GM20431 (cell line): ENCODE measurements at regions not wholly inside any gene's neighbourhood (a gene's known extent, or its start where the extent isn't known, plus 50 kb on each side); places are given as distances from the start of the nearest gene placed in this dataset.

ENCODE experiments used
- in situ Hi-C: fragments of 300-500 bp; cut with MseI, MboI; formaldehyde crosslinking; loops from one replicate; pipeline ENCODE4 v1.15.0; 2020; ENCODE audit warnings: low sequenced_read_pairs; ENCODE audit not compliant: unreplicated experiment

GRCh38 chr20:12597551-12597950 lies 411.2 kb upstream of the SPTLC3 start:
- in situ Hi-C loops = no loop called here

DNA sequence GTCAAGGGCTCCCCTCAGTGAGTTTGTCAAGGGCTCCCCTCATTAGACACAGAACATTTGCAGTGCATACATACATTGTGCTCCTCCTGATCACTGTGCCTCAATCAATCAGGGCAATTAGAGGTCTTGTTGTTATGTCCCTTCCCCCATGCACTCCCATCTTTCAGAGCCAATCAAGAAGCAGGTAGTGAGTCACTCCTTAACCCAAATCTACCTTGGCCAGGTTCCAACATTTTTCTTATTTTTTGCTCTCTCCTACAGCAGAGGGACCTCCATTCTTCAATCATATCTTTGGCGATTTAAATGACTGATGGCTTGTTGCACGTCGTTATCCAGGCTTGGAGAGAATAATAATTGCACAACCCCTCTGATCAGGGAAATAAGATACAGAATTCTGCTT lies 409.9 kb upstream of the SPTLC3 start:
- in situ Hi-C loops = no loop called here

GRCh38 chr20:12599494-12599893 lies 409.3 kb upstream of the SPTLC3 start:
- in situ Hi-C loops = no loop called here

DNA sequence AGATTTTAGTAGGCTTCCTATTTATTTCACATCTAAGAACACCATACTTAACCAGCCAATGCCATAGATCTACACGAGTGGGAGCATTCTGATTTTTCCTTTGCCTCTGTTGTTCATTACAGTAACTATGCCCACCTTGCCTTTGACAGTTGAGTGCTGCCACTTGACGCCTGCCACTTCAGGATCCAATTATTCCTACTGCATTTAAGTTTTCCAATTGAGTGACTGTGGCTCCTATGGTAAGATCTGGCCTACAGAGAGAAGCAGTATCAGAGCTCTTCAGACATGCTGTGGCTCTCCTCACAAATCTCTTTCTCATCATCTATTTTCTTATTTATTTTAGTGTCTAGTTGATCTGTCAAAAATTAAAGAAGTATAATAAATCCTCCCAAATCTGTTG lies 403.0 kb upstream of the SPTLC3 start:
- in situ Hi-C loops = no loop called here

GRCh38 chr20:12610871-12611270 lies 397.9 kb upstream of the SPTLC3 start:
- in situ Hi-C loops = no loop called here

- in situ Hi-C loops = no loop called here
These were observed 394.0 kb upstream of the SPTLC3 start for GRCh38 chr20:12614764-12615163.

DNA sequence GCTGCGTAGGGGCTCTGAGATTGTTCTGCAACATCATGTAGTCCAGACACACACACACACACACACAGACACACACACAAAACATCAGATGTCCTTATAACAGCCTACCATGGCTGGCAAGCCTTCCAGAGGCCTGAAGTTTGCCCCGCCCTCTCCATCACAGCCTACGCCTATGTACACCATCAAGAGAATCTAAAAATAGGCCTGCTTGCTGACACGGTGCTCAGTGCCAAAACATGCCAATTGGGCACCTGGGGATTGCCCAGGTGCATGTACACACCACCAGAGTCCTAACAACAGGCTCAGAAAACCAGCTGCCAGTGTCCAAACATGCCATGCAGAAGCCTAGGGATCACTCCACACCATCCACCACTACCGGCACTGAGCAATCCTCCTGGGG lies 391.7 kb upstream of the SPTLC3 start:
- in situ Hi-C loops = no loop called here

DNA sequence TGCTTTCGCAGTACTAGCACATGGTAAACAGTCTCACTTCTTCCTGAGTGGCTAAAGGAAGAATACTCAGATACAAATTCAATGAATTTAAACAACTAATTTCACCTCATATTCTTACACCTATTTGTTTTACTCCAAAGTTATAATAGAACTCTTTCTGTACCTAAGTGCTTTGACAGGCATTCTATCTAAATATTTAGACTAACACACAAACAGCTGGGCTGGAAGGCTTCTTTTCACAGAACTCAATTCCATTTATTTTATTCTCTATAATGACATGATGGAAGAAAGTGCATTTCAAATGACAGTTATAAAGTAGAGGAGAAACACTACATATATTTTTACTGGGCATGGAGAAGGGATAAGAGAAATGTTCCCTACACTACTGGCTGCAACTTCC lies 384.9 kb upstream of the SPTLC3 start:
- in situ Hi-C loops = no loop called here

GRCh38 chr20:12627485-12627884 lies 381.3 kb upstream of the SPTLC3 start:
- in situ Hi-C loops = no loop called here

GRCh38 chr20:12638633-12639312 lies 370.0 kb upstream of the SPTLC3 start:
- in situ Hi-C loops = no loop called here

- in situ Hi-C loops = no loop called here
These were observed 368.5 kb upstream of the SPTLC3 start for GRCh38 chr20:12640251-12640650.

DNA sequence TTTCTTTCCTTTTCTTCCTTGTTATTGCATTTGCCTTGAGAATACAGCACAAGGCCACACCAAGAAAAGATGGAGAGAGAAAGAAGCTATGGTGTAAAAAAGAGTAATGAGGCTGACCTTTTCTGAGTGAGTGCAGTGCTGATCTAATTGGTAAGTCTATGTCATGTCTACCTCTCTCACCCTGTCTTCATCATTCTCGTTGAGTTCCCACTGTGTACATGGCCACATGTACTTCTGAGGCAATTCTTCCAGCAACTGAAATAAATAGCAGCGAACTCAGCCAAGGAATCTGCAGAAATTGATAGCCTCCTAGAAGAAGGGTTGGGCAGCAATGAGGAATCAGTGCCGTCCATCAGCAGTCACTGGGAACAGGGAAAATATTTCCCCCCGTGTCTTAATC lies 367.2 kb upstream of the SPTLC3 start:
- in situ Hi-C loops = no loop called here

DNA sequence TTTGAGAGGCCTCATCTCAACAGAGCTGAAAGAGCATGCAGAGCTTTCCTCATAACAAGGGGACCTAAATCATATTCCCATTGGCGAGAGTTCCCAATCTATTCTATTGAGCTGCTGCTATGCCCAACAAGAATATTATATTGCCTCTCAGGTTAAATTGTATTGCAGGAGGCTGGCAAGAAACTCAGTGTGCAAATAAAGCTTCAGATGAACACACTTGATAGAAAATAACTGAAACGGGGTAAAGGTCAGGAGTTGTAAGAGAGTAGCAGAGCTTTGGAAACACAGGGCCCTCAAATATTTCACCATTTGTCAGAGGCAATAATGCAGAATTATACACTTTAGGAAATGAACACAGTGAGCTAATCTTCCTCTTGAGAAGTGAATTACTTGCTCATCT lies 364.3 kb upstream of the SPTLC3 start:
- in situ Hi-C loops = no loop called here

GRCh38 chr20:12649234-12649633 lies 359.5 kb upstream of the SPTLC3 start:
- in situ Hi-C loops = no loop called here

- in situ Hi-C loops = no loop called here
These were observed 355.1 kb upstream of the SPTLC3 start for GRCh38 chr20:12653642-12654041.

DNA sequence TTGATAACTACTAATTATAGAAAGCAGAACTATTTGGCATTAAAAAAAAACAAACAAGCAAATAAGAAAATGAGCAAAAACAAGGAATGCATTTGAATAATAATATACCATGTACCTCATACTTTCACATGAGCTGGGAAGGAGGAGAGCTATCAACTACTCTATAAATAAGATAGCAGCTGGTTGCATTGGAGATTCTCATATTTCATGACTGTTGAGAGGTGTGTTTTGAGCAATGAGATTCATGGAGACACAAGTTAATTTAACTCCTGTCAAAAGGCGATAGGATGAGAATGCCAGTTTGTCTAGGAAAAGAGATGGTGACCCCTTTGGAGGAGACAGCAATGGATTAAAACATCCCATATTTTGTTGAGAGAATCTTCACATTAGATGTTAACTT lies 348.8 kb upstream of the SPTLC3 start:
- in situ Hi-C loops = no loop called here

DNA sequence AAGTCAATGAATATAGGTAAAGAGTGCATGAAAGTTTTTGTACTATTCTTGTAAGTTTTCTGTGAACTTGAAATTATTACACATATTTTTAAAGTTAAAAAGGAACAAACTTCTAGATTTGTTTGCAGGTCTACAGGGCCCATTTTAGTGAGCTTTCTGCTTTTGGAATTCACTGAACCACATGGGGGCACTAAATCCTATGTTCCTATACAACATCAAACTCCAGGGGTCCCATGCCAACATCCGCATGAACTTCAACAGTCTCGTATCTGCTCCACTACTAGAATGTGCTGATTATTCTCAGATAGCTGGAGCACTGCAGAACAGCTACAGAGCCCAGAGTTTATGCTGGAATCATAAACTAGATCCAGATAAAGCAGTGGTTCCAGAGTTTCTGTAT lies 347.9 kb upstream of the SPTLC3 start:
- in situ Hi-C loops = no loop called here

DNA sequence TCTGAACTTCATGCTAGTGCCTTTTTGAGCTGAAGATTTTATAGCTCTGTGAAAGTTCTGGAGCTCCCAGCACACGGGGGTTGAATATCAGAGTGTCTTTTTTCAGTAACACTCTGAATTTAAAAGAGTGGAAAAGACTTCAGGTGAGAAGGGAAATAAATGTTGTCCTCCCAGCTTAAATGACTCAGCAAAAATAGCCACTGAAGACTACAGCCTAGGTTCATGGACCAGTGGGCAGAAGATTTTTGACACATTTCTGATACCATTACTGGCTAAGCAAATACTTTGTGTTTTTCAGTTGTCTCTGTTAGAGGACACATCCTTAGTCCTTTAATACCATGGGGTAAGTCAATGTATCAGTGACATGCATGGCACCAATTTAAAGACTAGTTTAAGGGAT lies 338.5 kb upstream of the SPTLC3 start:
- in situ Hi-C loops = no loop called here

DNA sequence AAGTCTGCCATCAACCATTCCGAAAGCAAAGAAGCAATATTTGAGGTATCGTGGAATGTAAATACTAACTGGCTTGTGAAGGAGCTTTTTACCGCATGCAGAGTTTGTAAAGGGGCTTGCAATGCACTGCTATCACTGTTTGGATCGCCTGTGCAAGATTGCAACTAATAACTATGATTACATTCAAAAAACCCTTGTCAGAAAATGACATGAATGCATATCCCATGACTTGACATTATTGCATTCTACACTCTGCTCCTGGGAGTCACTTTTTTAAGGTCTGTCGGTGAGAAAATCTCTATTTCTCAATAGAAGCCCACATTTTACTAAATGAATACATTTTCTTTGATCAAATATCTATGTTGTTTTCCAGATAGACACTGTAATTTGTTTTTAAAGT lies 335.4 kb upstream of the SPTLC3 start:
- in situ Hi-C loops = no loop called here

DNA sequence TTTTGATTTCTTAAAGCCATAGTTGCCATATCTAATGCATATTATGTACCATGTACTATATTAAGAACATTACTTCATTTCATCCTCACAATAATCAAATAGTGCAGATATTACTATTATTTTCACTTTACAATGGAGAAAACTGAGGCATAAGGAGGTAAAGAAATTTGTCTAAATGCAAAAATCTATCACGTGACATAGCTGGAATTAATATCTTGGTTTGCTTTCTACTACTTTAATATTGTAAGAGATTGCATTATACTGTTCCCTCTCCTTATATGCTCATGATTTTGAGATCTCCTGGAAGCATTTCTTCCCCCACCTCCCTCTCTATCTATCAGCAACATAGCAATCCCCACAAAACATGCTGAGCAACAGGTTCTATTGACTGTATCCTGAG lies 330.8 kb upstream of the SPTLC3 start:
- in situ Hi-C loops = no loop called here

- in situ Hi-C loops = no loop called here
These were observed 329.3 kb upstream of the SPTLC3 start for GRCh38 chr20:12679447-12679846.

GRCh38 chr20:12682613-12683012 lies 326.2 kb upstream of the SPTLC3 start:
- in situ Hi-C loops = no loop called here

GRCh38 chr20:12687476-12687875 lies 321.3 kb upstream of the SPTLC3 start:
- in situ Hi-C loops = no loop called here
